Stimulated activated CD4-positive, alpha-beta T cell treated with anti-CD3 and anti-CD28 coated beads, Interleukin-4, amount 100 ng/mL, for 48 hours (primary cell): ENCODE measurements at regions not wholly inside any gene's neighbourhood (a gene's known extent, or its start where the extent isn't known, plus 50 kb on each side); places are given as distances from the start of the nearest gene placed in this dataset.

Experiments
- DNase-seq, 2 donors: peaks; one replicate each; pipeline ENCODE4 v3.0.0-alpha.2; 2020; ENCODE audit warnings: low read depth in 2 of 2

DNA sequence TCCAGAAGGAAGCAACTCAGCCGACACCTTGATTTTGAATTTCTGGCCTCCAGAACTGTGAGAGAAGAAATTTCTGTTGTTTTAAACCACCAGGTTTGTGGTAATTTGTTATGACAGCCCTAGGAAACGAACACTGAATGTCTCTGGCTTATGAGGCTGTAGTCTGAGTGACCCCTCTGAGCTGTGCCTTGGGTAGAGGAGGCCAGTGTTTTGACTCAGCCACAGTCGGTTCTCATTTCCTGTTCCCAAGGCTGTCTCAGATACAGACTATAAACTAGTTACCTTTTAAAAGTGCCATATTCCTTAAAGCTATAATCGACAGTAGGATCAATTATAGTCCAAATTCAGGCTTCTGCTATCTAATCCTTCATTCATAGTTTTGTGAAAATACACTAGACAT lies 391.2 kb upstream of the MAP3K7 start:
- no peak for DNase-seq

- DNase-seq, result no peak
These were observed 390.6 kb upstream of the MAP3K7 start for GRCh38 chr6:90977513-90977912.

GRCh38 chr6:90976341-90976740 lies 389.5 kb upstream of the MAP3K7 start:
- no peak for DNase-seq

DNA sequence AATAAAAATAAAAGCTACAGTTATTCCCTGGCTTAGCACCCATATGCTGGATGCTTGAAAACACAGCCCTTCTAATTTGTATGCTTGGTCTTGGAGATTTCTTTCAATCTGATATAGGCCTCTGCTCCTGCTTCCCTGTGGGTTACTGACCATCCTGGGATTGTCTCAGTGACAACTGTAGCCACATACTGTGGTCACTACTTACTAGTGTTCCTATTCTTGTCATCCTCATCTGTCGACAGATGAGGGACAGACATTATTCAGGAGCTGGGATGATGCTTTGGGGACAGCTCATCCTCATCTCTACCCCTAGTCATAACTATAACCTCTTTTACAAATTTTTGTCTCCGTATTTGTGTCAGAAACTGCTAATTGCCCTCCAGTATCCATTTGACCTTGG lies 388.9 kb upstream of the MAP3K7 start:
- no peak for DNase-seq

- no peak for DNase-seq
These were observed 386.3 kb upstream of the MAP3K7 start for GRCh38 chr6:90973188-90973587.

DNA sequence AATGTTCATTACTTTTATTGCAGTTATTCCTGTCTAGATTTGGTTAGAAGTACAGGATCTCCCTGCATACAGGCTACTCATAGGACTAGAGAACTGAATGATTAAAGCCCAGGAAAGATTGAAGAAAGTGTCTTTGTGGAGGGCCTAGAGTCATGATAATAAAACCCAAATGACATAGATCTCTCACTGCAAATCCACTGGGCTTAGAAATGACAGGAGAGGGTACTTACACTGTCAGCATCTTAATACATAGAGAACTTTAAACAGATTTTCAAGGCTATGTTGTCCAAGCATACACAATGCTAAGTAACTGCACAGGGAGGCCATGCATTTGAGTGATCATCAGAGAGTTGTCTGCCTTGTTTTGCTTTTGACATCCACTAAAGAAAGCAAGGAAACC lies 383.8 kb upstream of the MAP3K7 start:
- no peak for DNase-seq

GRCh38 chr6:90967471-90967870 lies 380.6 kb upstream of the MAP3K7 start:
- no peak for DNase-seq

GRCh38 chr6:90960324-90960723 lies 373.5 kb upstream of the MAP3K7 start:
- no peak for DNase-seq

GRCh38 chr6:90955246-90955645 lies 368.4 kb upstream of the MAP3K7 start:
- DNase-seq, result no peak

DNA sequence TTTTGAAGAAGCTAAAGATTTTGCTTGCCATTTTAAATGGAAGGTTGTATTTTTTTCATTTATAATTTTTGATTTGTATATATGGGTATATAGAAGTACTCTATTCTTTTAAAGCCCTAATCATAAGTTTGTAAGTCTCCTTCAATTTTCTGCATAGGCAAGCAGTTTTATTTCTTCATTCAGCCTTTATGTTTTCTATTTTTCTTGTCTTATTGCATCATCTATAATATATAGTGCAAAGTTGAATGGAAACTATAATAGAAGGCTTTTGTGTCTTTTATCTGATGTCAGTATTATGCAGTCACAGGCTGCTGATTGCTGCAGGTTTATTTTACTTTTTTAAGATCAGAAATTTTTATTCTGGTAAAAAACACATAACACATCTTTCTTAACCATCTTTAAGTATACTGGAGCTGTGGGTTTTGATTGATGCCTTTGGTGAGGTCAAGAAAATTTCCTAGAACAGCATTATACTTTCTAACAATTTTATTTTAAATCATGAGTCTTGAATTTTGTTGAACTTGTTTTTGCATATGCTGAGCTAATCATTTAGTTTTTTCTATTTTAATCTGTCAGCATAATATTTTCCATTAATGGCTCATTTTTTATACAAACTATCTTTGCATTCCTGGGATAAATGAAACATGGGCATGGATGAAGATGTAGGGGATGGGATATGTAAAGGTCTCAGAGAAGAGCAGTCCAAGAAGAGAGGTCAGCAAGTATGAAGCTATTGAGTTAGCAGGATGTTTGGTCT lies 366.7 kb upstream of the MAP3K7 start:
- DNase-seq, result no peak

DNA sequence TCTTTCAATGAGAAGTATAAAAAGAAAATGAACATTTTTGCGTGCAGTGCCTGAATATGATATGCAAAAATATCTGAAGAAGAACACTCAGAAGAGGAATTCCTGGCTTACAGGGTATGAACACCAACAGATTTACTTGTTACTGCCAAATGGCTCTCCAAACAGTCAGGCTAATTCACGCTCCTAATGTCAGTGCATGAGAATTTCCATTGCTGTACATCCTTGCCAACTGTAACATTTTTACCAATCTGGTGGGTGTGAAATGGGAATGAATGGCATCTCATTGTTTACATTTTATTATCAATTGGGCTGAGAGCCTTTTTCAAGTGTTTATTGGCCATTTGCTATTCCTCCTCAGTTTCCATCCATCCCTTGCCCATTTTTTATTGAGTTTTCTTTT lies 365.3 kb upstream of the MAP3K7 start:
- DNase-seq, result no peak

- no peak for DNase-seq
These were observed 361.7 kb upstream of the MAP3K7 start for GRCh38 chr6:90948540-90948939.

- no peak for DNase-seq
These were observed 360.6 kb upstream of the MAP3K7 start for GRCh38 chr6:90947184-90948064.

GRCh38 chr6:90941885-90942284 lies 355.0 kb upstream of the MAP3K7 start:
- DNase-seq, result no peak

DNA sequence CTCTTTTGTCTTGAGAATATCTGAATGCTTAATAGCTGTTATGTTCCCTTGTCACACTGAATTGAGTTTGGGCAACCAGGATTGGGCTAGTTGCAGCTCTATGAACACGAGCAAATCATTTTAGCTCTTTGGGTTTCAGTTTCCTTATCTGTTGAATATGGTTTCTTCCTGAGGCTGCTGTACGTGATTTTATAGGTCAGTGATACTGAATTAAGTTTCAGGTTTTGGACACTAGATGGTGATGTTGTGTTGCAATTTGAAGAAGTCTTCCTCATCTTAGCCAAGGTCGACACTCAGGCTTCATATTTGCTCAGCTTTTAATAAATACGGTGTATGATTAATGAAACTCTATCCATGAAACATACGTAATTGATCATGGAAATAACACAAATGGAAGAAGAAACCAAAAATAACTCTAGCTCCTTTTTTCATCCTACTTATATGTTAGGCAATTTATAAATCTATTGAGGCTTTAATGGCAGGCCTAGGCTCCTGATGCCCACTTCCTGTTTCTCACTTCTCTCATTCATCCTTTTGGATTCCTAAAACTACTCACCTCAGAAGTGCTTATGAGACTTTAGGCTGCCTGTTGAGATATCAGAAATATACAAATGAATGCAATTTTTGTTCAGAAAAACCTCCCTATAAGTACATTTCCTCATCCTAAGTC lies 354.1 kb upstream of the MAP3K7 start:
- DNase-seq, result no peak

- DNase-seq, result no peak
These were observed 353.0 kb upstream of the MAP3K7 start for GRCh38 chr6:90939906-90940305.

DNA sequence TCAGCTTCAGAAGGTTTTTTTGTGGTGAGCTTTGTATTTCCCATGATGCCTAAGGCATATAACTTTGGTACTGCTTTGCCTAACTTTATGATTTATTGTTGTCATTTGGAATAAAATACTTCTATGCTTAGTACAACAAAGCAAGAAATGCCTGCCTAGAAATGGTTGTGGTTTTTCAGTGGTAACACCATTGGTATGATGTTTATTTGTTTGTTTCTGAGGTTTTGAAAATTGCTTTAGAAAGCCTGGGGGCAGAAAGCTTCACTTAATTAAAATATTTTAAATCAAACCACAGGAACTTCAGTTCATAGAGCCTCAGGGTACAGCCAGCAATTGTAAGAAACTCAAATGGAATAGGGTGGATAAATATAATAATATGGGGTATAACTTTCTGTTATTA lies 351.2 kb upstream of the MAP3K7 start:
- DNase-seq, result no peak

- DNase-seq, result no peak
These were observed 349.4 kb upstream of the MAP3K7 start for GRCh38 chr6:90936286-90936685.

DNA sequence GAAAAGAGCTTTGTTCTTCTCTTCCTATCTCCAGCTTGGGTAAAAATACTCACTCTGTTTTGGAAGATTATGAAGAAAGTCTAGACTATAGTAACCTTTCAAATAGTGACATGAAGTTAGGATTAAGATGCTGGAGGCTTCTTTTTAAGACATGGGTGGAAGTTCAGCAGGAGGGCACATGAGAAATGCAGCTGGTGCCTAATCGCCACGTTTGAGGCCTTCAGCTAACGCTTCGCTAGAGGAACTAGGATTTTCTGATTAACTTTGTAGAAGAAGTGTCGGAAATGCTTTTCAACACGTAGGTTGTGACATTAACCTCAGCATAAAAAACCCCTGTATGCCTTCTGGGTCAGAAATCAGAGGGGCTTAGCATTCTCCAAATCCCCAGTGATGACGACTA lies 348.1 kb upstream of the MAP3K7 start:
- DNase-seq, result no peak

GRCh38 chr6:90934081-90934480 lies 347.2 kb upstream of the MAP3K7 start:
- DNase-seq, result no peak

- no peak for DNase-seq
These were observed 345.5 kb upstream of the MAP3K7 start for GRCh38 chr6:90932351-90932750.

GRCh38 chr6:90928051-90928450 lies 341.2 kb upstream of the MAP3K7 start:
- DNase-seq, result no peak

DNA sequence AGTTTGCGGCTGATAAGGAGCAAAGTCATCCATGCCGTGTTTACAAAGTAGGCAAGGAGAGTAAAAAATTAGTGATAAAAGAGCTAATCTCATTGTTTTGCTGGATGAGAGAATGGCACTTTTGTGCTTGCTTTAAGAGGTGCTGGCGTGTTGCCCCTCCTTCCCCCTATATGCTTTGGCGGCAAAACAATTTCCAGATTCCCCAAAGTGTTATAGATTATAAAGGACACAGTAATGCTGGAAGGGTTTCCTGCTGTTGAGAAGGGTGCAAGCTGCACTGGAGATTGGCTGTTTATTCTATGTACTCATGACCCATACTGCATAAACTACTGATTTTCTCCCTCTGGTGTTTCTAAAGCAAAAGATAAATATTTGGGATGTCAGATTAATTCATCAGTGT lies 338.9 kb upstream of the MAP3K7 start:
- DNase-seq, result no peak
